HCT116 (cell line): ENCODE measurements at regions not wholly inside any gene's neighbourhood (a gene's known extent, or its start where the extent isn't known, plus 50 kb on each side); places are given as distances from the start of the nearest gene placed in this dataset.

Experiments used
- ATAC-seq: fragments of 200-7000 bp; cut with Tn5 transposase; 2 replicates; pipeline ENCODE4 v1.9.1; 2020; ENCODE audit warnings: mild to moderate bottlenecking, moderate library complexity
- BruUV-seq: library from RNA; stranded (reverse); fragments of 400-500 nt; replicated peaks from 2 replicates; lab custom pipeline; 2021; lab: Mats Ljungman, UMichigan
- CTCF ChIA-PET: fragments of 300-600 bp; sonication (Branson Sonifier 250); formaldehyde crosslinking; loops from one replicate; lab custom pipeline; 2021; ENCODE audit warnings: antibody characterized with exemption; lab: Charles Lee
- POLR2A ChIA-PET: fragments of 300-600, 350-600 bp; sonication (Branson Sonifier 250); formaldehyde crosslinking; loops from one replicate; lab custom pipeline; 2021; ENCODE audit warnings: antibody characterized with exemption; lab: Charles Lee
- RAD21 ChIA-PET, 2 experiments: fragments of 300-600 bp; sonication (Branson Sonifier 250); formaldehyde crosslinking; loops; one replicate each; lab custom pipeline; 2023; ENCODE audit warnings: low total read pairs in 2 of 2; ENCODE audit not compliant: uncharacterized antibody in 2 of 2, unreplicated experiment in 2 of 2, low non-redundant PET in 1 of 2; lab: Charles Lee
- DNase-seq: peaks from one replicate; pipeline ENCODE4 v3.0.0-alpha.2; 2010; ENCODE audit warnings: low read depth, low spot score
- H2AFZ ChIP-seq: fragments of 200-600 bp; shearing (Covaris generic), sonication (generic); 2 replicates; pipeline ENCODE4 v1.6.1; 2017; ENCODE audit warnings: low read depth, mixed run types, mixed read lengths, antibody characterized with exemption, low read length; ENCODE audit not compliant: poor library complexity, severe bottlenecking
- H3K27ac ChIP-seq: 2 replicates; pipeline ENCODE4 v1.5.1; 2012; ENCODE audit warnings: low read depth, low read length
- H3K27me3 ChIP-seq: fragments of 200-600 bp; sonication (generic); 2 replicates; pipeline ENCODE4 v1.6.1; 2016; ENCODE audit warnings: mixed run types, low read length, mixed read lengths; ENCODE audit not compliant: insufficient read depth
- H3K36me3 ChIP-seq, 2 experiments: fragments of 200-500 bp in 1 of 2; fragments of 200-600 bp in 1 of 2; sonication (Bioruptor generic) in 1 of 2; sonication (generic) in 1 of 2; 2 replicates each; pipeline versions ENCODE4 v1.5.1 to v1.6.1; 2014 to 2016; ENCODE audit warnings: low read length in 2 of 2, inconsistent platforms in 1 of 2, mixed read lengths in 1 of 2, mixed run types in 1 of 2; ENCODE audit not compliant: insufficient read depth in 2 of 2, control insufficient read depth in 1 of 2
- H3K4me1 ChIP-seq, 2 experiments: fragments of 200-600 bp in 1 of 2; sonication (generic) in 1 of 2; 2 replicates each; pipeline versions ENCODE4 v1.5.1 to v1.6.1; 2012 to 2017; ENCODE audit warnings: low read length in 2 of 2, inconsistent platforms in 1 of 2, mild to moderate bottlenecking in 1 of 2, mixed read lengths in 1 of 2, mixed run types in 1 of 2, moderate library complexity in 1 of 2; ENCODE audit not compliant: insufficient read depth in 2 of 2, control insufficient read depth in 1 of 2
- H3K4me2 ChIP-seq: fragments of 200-600 bp; sonication (generic); 2 replicates; pipeline ENCODE4 v1.6.1; 2017; ENCODE audit warnings: mixed run types, low read length, mixed read lengths
- H3K4me3 ChIP-seq, 2 experiments: fragments of 200-600 bp in 1 of 2; sonication (generic) in 1 of 2; replicated peaks in 1 of 2; 2 replicates each; pipeline ENCODE4 v1.5.1; 2011 to 2016; ENCODE audit warnings: low read length in 2 of 2, control low read depth in 1 of 2, low read depth in 1 of 2, mild to moderate bottlenecking in 1 of 2, mixed read lengths in 1 of 2, mixed run types in 1 of 2
- H3K79me2 ChIP-seq: fragments of 200-600 bp; sonication (generic); 2 replicates; pipeline ENCODE4 v1.6.1; 2017; ENCODE audit warnings: mild to moderate bottlenecking, mixed run types, low read length, moderate library complexity, mixed read lengths; ENCODE audit not compliant: insufficient read depth
- H3K9ac ChIP-seq: fragments of 200-600 bp; sonication (generic); 2 replicates; pipeline ENCODE4 v1.6.1; 2016; ENCODE audit warnings: low read length, mixed read lengths
- H3K9me2 ChIP-seq: fragments of 200-600 bp; sonication (generic), shearing (Covaris generic); 2 replicates; pipeline ENCODE4 v1.6.1; 2017; ENCODE audit warnings: mixed run types, mild to moderate bottlenecking, moderate library complexity; ENCODE audit not compliant: insufficient read depth
- H3K9me3 ChIP-seq, 2 experiments: fragments of 200-500 bp in 1 of 2; fragments of 200-600 bp in 1 of 2; sonication (Bioruptor generic) in 1 of 2; sonication (generic) in 1 of 2; 2 replicates each; pipeline ENCODE4 v1.6.1; 2014 to 2017; ENCODE audit warnings: low read length in 2 of 2, mixed read lengths in 2 of 2, inconsistent platforms in 1 of 2, low read depth in 1 of 2, mild to moderate bottlenecking in 1 of 2, mixed run types in 1 of 2, moderate library complexity in 1 of 2; ENCODE audit not compliant: control insufficient read depth in 1 of 2, insufficient read depth in 1 of 2
- H4K20me1 ChIP-seq: fragments of 200-600 bp; sonication (generic), shearing (Covaris generic); 2 replicates; pipeline ENCODE4 v1.6.1; 2017; ENCODE audit warnings: mixed run types, mild to moderate bottlenecking, moderate library complexity; ENCODE audit not compliant: insufficient read depth
- CBX3 ChIP-seq: IDR thresholded peaks from 2 replicates; pipeline ENCODE4 v1.6.1; 2012; ENCODE audit warnings: low read depth
- ELF1 ChIP-seq: IDR thresholded peaks from 2 replicates; pipeline ENCODE4 v1.6.1; 2012; ENCODE audit warnings: low read depth, borderline replicate concordance
- JUND ChIP-seq: IDR thresholded peaks from 2 replicates; pipeline ENCODE4 v1.6.1; 2012
- POLR2A ChIP-seq: IDR thresholded peaks from 2 replicates; pipeline ENCODE4 v1.7.0; 2011; ENCODE audit warnings: borderline replicate concordance; ENCODE audit not compliant: insufficient read depth, insufficient read length; ENCODE audit errors: extremely low read depth
- POLR2AphosphoS5 ChIP-seq: IDR thresholded peaks from 2 replicates; pipeline ENCODE4 v1.6.1; 2011; ENCODE audit warnings: mild to moderate bottlenecking, low read depth, low read length, moderate library complexity
- REST ChIP-seq: IDR thresholded peaks from 2 replicates; pipeline ENCODE4 v1.6.1; 2012; ENCODE audit warnings: low read depth
- SRF ChIP-seq: IDR thresholded peaks from 2 replicates; pipeline ENCODE4 v1.6.1; 2012; ENCODE audit warnings: low read depth
- TCF7L2 ChIP-seq: IDR thresholded peaks from 2 replicates; pipeline ENCODE4 v1.7.0; 2011; ENCODE audit warnings: borderline replicate concordance, inconsistent platforms; ENCODE audit not compliant: insufficient read depth, insufficient read length; ENCODE audit errors: extremely low read depth
- intact Hi-C: fragments of 100-400 bp; cut with micrococcal nuclease; formaldehyde crosslinking; loops from 2 replicates; pipeline ENCODE4 v1.10.0; 2022
- TF ChIP-seq, protein P1 (sequence below), 3 experiments: fragments of 200-600 bp in 1 of 3; sonication (generic) in 1 of 3; IDR thresholded peaks in 2 of 3; conservative IDR thresholded peaks in 1 of 3; 2 replicates each; pipeline ENCODE4 v1.5.1; 2012 to 2017; ENCODE audit warnings: low read depth in 2 of 3, low read length in 2 of 3, antibody characterized with exemption in 1 of 3, borderline replicate concordance in 1 of 3, control low read depth in 1 of 3, mild to moderate bottlenecking in 1 of 3, mixed read lengths in 1 of 3, mixed run types in 1 of 3, moderate library complexity in 1 of 3; ENCODE audit not compliant: insufficient read depth in 1 of 3

- Histone ChIP-seq H3K4me2 (no peak overlapping the region), H2AFZ (no peak overlapping the region), H3K27ac (no peak overlapping the region), H3K79me2 (no peaks in the 10 kb centered on the region), H3K9ac (no peak overlapping the region), H3K9me3 (no peaks in the 10 kb centered on the region), H3K4me1 (no peaks in the 10 kb centered on the region), H3K4me3 (no peak overlapping the region), H3K36me3 (no peaks in the 10 kb centered on the region), H4K20me1 (no peaks in the 10 kb centered on the region), H3K9me2 (no peaks in the 10 kb centered on the region), H3K27me3 (no peaks in the 10 kb centered on the region)
- POLR2A ChIA-PET = no interaction called here
- ATAC-seq = no peak
- RAD21 ChIA-PET = interaction anchor here in 1 of 2 experiments (0.6 kb wide), 1 partner anchor 437 kb away, joined by 5 read pairs; no protein-coding TSS in a partner anchor
- CTCF ChIA-PET = no interaction called here
- TF ChIP-seq, protein P1, sequence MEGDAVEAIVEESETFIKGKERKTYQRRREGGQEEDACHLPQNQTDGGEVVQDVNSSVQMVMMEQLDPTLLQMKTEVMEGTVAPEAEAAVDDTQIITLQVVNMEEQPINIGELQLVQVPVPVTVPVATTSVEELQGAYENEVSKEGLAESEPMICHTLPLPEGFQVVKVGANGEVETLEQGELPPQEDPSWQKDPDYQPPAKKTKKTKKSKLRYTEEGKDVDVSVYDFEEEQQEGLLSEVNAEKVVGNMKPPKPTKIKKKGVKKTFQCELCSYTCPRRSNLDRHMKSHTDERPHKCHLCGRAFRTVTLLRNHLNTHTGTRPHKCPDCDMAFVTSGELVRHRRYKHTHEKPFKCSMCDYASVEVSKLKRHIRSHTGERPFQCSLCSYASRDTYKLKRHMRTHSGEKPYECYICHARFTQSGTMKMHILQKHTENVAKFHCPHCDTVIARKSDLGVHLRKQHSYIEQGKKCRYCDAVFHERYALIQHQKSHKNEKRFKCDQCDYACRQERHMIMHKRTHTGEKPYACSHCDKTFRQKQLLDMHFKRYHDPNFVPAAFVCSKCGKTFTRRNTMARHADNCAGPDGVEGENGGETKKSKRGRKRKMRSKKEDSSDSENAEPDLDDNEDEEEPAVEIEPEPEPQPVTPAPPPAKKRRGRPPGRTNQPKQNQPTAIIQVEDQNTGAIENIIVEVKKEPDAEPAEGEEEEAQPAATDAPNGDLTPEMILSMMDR (IDR thresholded peaks at IDR 0.05 in 2 of 3, conservative IDR thresholded peaks at IDR 0.05 in 1 of 3; ENCODE audit: borderline replicate concordance in 1 of 3, insufficient read depth in 1 of 3, low read depth in 2 of 3, low read length in 2 of 3) = no peak
- TF ChIP-seq ELF1 (no peak), POLR2AphosphoS5 (no peak), TCF7L2 (no peak), JUND (no peak), CBX3 (no peak)
- no peak for DNase-seq
- BruUV-seq = no TSS peak
- intact Hi-C loops = no loop called here
Observed at GRCh38 chr10:85047170-85047834, 718.9 kb downstream of the CCSER2 start.

DNA sequence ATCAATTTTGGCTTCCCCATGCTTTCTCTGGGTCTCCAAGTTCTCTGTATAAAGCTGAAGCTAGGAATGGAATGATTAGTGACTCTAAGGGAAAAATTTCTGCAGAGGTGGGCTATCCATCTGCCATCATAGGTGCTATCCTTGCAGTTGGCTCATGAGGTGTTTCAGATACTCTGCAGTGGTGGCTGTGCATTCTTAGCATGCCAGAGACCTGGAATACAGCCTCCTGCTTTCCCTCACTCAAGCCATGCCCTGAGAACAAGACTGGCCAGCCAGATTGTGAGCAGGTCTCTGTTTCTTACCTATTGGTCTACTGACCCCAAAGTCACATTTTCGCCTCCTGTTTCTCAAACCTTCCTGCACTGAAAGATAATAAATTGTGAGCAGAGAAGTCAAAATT is 719.6 kb downstream of the CCSER2 start:
- Histone ChIP-seq H4K20me1 (no peaks in the 10 kb centered on the region; the same call in 1 of the 2 replicates), H3K4me3 (no peak overlapping the region), H3K9me2 (no peaks in the 10 kb centered on the region), H3K27me3 (no peaks in the 10 kb centered on the region), H3K4me2 (no peak overlapping the region), H2AFZ (no peak overlapping the region), H3K27ac (no peak overlapping the region), H3K79me2 (no peaks in the 10 kb centered on the region), H3K36me3 (no peaks in the 10 kb centered on the region), H3K4me1 (no peaks in the 10 kb centered on the region), H3K9me3 (no peaks in the 10 kb centered on the region), H3K9ac (no peak overlapping the region)
- DNase-seq (no peak), ATAC-seq (no peak)
- TF ChIP-seq SRF = no peak
- TF ChIP-seq REST = no peak
- TF ChIP-seq POLR2A = no peak
- intact Hi-C loops = no loop called here
- ChIA-PET RAD21 (no interaction called here), POLR2A (no interaction called here), CTCF (no interaction called here)
- BruUV-seq = no TSS peak
